ENCODE measurements at regions not wholly inside any gene's neighbourhood (a gene's known extent, or its start where the extent isn't known, plus 50 kb on each side); places are given as distances from the start of the nearest gene placed in this dataset.
A peak's percentile ranks its signal among the peaks of the same experiment; 100 is the strongest.

GRCh38 chr7:52771177-52771576 is 264.3 kb upstream of the POM121L12 start:
- no peak for DNase-seq
- no peak for TF ChIP-seq CTCF (IDR thresholded peaks at IDR 0.05; ENCODE audit: low read depth, low read length)
- H3K4me1 ChIP-seq: peaks cover 3% of the 10 kb centered on the region; the same call in 1 of the 2 replicates

GRCh38 chr7:52764492-52765169 is 270.8 kb upstream of the POM121L12 start:
- no peaks in the 10 kb centered on the region for H3K27me3 ChIP-seq

More at GRCh38 chr7:52771177-52771576, 264.3 kb upstream of the POM121L12 start:
- H3K4me3 ChIP-seq (ENCODE audit: low read depth, low read length): no peak overlapping the region
- no peaks in the 10 kb centered on the region for H3K9me3 ChIP-seq
- H3K27me3 ChIP-seq: no peaks in the 10 kb centered on the region
- no peaks in the 10 kb centered on the region for H3K36me3 ChIP-seq

GRCh38 chr7:52758356-52758755 is 277.1 kb upstream of the POM121L12 start:
- Histone ChIP-seq H3K27me3 (no peaks in the 10 kb centered on the region), H3K4me1 (no peaks in the 10 kb centered on the region), H3K9me3 (no peaks in the 10 kb centered on the region), H3K4me3 (ENCODE audit: low read depth, low read length) (no peak overlapping the region), H3K36me3 (no peaks in the 10 kb centered on the region)
- TF ChIP-seq CTCF (IDR thresholded peaks at IDR 0.05; ENCODE audit: low read depth, low read length): no peak
- no peak for DNase-seq

More at GRCh38 chr7:52764492-52765169, 270.8 kb upstream of the POM121L12 start:
- Histone ChIP-seq H3K9me3 (no peaks in the 10 kb centered on the region), H3K4me3 (ENCODE audit: low read depth, low read length) (no peak overlapping the region), H3K36me3 (no peaks in the 10 kb centered on the region), H3K4me1 (peaks cover 9% of the 10 kb centered on the region; the same call in 1 of the 2 replicates)
- TF ChIP-seq CTCF (IDR thresholded peaks at IDR 0.05; ENCODE audit: low read depth, low read length): peak; percentile 24; the same call in 1 of the 2 replicates
- peak; percentile 14 for DNase-seq

DNA sequence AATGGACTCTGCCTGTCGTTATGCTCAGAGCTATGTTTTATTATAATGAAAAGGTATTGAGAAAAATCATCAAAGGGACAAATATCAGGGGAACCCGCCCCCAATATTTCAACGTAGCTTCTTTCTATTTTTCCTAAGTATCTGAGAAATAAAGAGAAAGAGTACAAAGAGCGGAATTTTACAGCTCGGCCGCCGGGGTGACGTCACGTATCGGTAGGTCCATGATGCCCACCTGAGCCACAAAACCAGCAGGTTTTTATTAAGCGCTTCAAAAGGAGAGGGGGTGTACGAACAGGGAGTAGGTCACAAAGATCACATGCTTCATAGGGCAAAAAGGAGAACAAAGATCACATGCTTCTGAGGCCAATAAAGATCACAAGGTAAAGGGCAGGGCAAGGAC is 281.6 kb upstream of the POM121L12 start:
- H3K9me3 ChIP-seq: no peaks in the 10 kb centered on the region
- no peak overlapping the region for H3K4me3 ChIP-seq (ENCODE audit: low read depth, low read length)
- peaks cover 3% of the 10 kb centered on the region; the same call in 1 of the 2 replicates for H3K4me1 ChIP-seq
- H3K36me3 ChIP-seq: no peaks in the 10 kb centered on the region
- H3K27me3 ChIP-seq: no peaks in the 10 kb centered on the region
- DNase-seq: no peak
- no peak for TF ChIP-seq CTCF (IDR thresholded peaks at IDR 0.05; ENCODE audit: low read depth, low read length)

- Histone ChIP-seq H3K27me3 (no peaks in the 10 kb centered on the region), H3K9me3 (no peaks in the 10 kb centered on the region), H3K4me1 (peaks cover 3% of the 10 kb centered on the region; the same call in 1 of the 2 replicates), H3K36me3 (no peaks in the 10 kb centered on the region), H3K4me3 (ENCODE audit: low read depth, low read length) (no peak overlapping the region)
- TF ChIP-seq CTCF (IDR thresholded peaks at IDR 0.05; ENCODE audit: low read depth, low read length): no peak
- no peak for DNase-seq
These were observed 282.5 kb upstream of the POM121L12 start for GRCh38 chr7:52752891-52753290.

- peak; percentile 13 for DNase-seq
- Histone ChIP-seq H3K27me3 (no peaks in the 10 kb centered on the region), H3K9me3 (no peaks in the 10 kb centered on the region), H3K4me3 (ENCODE audit: low read depth, low read length) (no peak overlapping the region), H3K4me1 (peaks cover 3% of the 10 kb centered on the region; the same call in 1 of the 2 replicates), H3K36me3 (no peaks in the 10 kb centered on the region)
- TF ChIP-seq CTCF (IDR thresholded peaks at IDR 0.05; ENCODE audit: low read depth, low read length): peak; percentile 44
These were observed 285.6 kb upstream of the POM121L12 start for GRCh38 chr7:52749880-52750279.

Measured in BE2C (cell line).